ENCODE measurements at regions not wholly inside any gene's neighbourhood (a gene's known extent, or its start where the extent isn't known, plus 50 kb on each side); places are given as distances from the start of the nearest gene placed in this dataset.
"Not testable (repeated sequence)": the region's sequence is repeated elsewhere in the genome, so short reads cannot be mapped to it uniquely, and the experiment has no call there.

DNA sequence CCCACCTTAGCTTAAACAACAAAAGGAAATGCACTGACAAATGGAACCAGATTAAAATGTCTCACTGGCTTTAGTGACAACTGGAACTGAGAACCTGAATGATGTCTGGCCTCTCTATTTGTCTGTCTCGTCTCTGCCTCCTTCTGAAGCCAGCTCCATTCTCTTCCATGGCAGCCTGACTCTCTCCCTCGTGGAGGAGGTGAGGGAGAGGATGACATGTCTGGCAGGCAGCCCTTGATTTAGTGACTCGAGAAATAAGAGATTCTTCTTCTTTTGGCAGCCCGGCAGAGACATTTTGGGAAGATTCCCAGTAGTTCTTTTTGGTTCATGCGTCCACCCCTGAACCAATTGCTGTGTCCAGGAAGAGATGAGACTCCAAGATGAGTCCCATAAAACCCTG lies 131.7 kb downstream of the KLF5 start:
- no peak for DNase-seq (ENCODE audit: low read depth in 2 of 2, low spot score in 1 of 2)

DNA sequence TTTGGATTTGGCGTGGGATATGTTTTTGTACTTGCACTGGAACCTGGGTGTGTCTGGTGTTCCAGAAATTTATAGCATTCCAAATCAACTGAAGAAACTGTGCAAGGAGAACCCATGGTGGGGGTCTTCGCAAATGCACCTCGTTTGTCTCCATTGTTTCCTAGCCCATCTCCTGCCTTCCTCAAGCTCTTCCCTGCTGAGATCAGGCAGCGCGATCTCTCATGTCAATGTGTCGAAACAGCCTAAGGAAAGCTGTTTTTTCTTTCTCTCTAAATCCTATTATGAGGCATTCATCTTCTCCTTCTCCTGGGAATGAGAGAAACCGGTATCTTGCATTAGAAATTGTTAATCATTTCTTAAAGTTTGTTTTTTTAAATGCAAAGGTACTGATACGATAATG lies 131.0 kb downstream of the KLF5 start:
- no peak for DNase-seq (ENCODE audit: low read depth in 2 of 2, low spot score in 1 of 2)

DNA sequence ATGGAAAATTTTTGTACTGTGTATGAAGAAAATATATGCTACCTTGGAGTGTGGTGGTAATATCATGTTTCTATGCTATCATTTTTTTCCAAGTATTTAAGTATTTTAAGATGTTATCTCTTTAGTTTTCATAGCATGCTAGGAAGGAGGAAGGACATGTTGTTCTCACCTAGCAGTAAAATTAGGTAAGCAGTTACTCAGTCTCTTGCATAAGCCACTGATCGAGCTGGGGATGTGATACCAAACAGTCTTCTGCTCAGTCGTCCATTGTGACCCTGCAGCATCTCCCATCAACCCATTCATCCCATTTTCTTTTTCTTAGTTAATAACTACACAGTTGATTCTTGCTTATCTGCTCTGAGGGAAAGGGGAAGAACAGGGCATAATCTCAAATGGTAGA lies 130.6 kb downstream of the KLF5 start:
- no peak for DNase-seq (ENCODE audit: low read depth in 2 of 2, low spot score in 1 of 2)

DNA sequence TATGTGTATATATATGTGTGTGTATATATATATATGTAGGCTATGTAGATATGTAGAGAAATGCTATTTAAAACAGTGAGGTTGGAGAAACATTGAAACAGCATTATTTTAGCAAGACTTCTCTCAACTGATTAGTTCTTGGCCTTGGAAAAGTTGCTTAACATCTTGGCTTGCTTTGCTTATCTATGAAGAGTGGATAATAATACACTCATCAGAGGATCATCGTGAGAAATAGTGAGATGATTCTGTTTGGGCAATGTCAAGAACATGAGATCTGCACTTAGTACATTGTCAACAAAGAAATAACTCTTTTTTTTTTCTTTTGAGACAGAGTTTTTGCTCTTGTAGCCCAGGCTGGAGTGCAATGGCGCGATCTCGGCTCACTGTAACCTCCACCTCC lies 128.3 kb downstream of the KLF5 start:
- no peak for DNase-seq (ENCODE audit: low read depth in 2 of 2, low spot score in 1 of 2)

DNA sequence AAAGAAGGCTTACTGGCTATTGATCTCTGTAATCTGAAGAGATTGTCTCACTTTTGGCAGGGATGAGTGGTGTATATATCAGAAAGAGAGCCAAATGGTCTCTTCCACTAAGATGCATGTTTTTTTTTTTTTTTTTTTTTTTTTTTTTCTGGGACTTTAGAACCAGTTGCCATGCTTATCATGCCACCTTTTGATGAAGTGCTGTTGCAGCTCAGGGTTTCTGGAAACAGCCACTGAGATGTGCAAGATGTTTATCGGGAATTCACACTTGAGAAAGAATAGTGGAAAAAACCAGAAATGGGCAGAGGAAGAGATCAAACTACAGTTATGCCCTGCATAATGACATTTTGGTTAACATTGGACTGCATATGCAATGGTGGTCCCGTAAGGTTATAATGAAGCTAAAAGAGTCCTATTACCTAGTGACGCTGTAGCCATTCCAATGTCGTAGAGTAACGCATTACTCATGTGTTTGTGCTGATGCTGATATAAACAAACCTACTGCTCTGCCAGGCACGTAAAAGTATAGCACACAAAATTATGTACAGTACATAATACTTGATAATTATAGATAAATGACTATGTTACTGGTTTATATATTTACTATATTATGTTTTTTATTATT lies 121.0 kb downstream of the KLF5 start:
- no peak for DNase-seq (ENCODE audit: low read depth in 2 of 2, low spot score in 1 of 2)

DNA sequence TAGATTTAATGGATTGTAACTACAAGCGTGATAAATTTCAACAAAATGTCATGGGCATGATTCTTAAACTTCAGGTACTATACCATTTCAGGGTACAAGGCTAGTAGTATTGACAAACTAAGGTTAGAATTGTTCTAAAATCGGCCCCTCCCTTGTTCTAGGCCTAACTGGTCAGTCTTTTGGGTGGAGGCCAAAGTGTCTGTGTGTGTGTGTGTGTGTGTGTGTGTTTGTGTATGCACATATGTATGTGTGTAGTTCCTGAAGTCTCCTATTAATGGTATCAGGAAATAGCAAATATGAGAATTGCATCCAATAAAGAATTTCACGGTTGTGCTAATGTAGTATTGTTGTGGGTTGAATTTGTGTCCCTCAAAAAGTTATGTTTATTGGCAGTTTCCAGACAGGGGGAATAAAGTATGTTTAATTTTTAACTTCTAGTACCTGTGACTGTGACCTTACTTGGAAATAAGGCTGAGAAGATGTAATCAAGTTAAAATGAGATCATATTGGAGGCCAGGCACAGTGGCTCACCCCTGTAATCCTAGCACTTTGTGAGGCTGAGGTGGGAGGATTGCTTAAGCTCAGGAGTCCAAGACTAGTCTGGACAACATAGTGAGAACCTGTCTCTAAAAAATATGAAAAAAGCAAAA lies 119.2 kb downstream of the KLF5 start:
- DNase-seq (ENCODE audit: low read depth in 2 of 2, low spot score in 1 of 2): no peak

DNA sequence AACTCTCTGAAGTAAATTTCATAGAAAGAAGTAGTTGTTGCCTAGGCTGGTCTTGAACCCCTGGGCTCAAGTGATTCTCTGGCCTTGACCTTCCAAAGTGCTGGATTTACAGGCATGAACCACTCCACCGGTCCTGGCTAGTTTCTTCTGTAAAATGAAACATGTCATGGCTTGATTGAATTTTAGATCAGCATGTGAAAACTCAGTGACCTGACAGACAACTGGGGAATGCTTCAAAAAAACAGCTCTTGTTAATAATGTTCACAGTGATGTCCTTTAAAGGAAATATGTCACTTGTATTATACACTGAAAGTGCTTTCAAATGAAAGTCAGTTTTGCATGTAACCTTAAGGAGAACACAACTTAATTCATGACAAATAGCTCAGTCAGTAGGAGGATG lies 118.2 kb downstream of the KLF5 start:
- DNase-seq (ENCODE audit: low read depth in 2 of 2, low spot score in 1 of 2): no peak

DNA sequence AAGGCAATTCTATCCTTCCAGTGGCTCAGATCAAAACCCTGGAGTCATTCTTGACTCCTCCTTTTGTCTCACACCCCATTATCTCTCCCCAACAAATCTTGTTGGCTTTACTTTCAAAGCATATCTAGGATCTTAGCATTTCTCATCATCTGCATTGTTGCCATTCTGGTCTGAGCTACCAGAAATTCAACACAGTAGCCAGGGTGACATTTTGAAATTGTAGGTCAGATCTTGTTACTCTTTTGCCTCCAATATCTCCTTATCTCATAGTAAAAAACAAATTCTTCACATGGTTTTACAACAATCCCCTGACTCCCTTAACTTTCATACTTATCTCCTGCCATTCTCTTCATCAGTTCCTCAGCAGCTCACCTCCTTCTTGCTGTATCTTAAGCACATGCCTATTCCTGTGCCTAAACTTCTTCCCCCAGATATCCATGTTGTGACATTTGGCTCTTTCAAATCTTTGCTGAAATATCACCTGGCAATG lies 115.8 kb downstream of the KLF5 start:
- DNase-seq (ENCODE audit: low read depth in 2 of 2, low spot score in 1 of 2): no peak

DNA sequence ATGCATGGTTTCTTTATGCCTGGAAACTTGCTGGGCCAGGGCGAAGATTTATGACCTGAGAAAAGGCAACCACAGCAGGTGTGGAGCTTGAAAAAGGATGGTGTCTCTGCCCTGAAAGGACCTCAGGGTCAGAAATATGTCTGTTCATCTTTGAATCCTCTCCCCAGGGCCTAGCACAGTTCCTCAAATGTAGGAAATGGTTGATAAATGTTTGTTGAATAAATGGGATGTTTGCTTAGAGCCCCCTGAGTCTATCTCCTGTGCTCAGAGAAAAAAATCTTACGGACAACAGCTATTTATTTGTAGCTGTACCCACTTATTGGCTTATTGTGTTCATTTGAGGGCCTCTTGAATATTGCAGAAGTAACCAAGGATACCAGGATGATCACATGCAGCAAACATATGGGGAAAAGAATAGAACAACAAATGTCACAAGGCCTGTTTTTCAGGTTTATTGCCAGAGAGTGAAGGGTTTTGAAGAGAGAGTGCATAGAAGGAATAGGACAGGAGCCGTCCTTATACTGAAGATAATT lies 114.5 kb downstream of the KLF5 start:
- no peak for DNase-seq (ENCODE audit: low read depth in 2 of 2, low spot score in 1 of 2)

DNA sequence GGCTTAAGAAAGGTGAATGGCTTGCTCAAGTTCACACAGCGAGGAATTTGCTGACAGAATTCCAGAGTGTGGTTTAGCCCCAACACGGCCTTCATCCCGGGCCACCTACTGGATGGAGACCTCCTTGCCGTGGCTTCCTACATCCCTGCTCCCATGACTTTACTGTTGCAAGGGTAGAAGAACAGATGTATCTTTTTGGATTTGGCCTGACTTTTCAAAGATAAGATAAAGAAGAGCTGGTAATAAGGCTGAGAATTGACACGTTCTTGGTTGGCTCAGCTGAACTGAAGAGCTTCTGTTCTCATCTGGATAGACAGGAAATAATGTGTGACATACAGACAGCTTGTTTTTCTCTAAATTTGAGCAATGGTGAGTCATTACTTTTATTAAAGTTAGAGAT lies 113.1 kb downstream of the KLF5 start:
- no peak for DNase-seq (ENCODE audit: low read depth in 2 of 2, low spot score in 1 of 2)

DNA sequence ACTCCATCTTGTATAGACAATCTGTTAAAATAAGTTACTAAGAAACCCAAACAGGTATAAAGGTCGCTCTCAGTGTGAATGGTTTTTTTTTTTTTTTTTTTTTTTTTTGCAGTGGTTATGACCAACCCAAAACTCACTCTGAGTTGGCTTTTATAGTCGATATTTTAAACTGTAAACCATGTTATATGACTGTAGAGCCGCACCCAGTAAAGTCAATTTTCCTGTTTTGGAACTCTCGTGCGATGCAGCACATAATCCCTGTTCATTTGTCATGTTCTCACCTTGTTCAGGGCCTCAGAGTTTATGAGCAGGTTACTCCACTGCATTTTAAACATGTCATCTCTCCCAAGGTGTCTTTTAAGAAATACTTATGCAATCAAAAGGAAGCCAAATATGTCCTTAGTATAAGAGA lies 112.5 kb downstream of the KLF5 start:
- no peak for DNase-seq (ENCODE audit: low read depth in 2 of 2, low spot score in 1 of 2)

DNA sequence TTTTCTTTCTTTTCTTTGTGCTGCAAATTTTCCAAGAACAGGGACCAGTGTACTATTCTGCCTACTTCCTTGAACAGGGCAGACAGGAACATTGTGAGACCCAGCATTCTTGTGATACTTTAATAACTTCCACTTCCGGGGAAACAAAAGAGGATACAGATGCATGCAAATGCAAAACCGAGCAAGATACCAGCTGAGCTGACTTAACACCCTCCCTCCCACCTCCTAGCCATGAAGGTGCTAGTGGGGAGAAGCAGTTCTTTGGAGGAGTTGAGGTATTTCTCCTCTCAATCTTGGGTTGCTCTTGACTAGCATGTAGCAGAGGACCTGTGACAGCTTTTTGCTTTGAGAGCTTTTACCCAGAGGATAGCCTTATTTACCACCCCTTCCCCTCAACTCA lies 111.2 kb downstream of the KLF5 start:
- DNase-seq (ENCODE audit: low read depth in 2 of 2, low spot score in 1 of 2): no peak

DNA sequence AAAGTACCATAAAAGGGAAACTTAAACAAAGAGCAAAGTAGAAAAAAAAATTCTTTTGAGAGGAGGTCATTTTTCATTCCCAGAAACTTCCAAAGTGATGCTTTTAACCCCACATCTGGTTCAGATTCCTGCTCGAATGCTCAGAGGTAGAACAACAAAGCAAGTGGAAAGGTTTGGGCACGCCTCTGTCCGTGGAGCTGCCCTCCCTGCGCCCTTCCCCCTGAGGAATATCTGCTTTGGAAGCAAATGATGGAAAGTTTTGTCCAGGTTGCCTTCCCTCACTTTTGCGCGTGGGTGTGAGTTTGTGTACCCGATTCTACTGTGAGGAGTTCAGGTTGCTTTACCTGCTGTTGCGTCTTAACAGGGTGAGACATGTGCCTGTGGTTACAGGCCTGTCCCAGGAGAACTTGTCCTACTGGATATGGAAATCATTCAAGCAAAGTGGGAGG lies 110.2 kb downstream of the KLF5 start:
- no peak for DNase-seq (ENCODE audit: low read depth in 2 of 2, low spot score in 1 of 2)

DNA sequence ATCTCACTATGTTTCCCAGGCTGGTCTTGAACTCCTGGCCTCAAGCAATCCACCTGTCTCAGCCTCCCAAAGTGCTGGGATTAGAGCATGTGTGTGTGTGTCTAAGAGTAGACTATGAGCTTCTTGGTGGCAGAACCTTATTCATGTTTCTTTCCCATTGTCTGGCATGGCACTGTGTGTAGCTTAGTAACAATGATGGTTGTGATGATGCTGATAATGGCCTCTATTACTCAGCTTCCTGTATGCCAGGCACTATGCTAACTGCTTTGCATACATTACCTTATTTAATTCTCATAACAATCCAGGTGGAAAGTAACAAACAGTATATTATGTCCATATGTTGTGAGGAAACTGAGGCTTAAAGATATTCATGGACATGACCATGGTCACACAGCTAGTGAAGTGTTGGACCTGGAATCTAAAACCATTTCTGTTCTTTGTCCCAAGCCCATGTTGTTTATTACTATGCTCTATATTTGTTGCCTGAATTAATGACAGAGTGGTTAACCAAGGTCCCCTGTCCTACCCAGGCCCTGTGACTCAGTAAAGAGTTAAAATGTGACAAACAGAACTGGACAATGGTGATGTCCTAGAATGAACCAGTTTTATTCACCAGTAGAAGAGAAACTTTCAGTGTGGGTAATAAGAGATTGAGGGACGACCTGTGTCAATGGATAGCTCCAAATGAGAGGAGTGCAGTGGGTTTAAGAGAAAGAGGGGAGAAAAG lies 109.6 kb downstream of the KLF5 start:
- DNase-seq (ENCODE audit: low read depth in 2 of 2, low spot score in 1 of 2): no peak

DNA sequence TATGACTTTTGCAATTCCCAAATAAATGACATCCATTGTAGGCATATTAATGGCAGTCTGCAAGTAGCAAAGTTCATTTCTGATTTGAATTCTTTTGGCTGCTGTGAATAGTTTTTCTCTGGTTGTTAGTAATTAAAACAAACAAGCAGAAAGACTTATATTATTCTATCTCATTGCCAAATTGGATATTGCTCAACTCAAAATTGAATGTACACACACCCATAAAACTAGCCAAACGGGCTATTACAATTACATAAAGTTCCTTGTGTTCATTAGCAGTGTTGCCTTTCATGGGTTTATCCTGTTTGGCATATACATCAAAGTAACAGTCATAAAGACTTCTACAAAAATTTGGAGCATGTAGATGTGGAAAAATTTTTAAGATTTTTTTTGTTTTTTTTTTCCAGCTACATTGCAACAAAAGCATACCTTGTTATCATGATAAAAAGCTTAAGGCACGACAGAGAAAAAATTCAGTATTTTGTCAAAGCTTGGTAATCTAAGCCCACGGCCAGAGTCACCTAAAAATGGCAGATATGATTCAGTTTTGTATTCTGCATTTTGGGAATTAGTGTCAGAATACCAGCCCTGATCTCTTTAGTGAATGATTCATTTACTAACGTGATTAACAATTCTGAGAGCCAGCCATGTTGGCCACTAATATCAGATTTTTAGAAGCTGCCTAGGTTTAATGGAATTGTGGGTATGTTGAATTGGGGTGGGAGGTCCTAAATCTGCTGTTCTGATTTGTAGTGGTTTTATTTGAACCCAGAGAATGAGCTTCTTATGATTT lies 108.4 kb downstream of the KLF5 start:
- DNase-seq (ENCODE audit: low read depth in 2 of 2, low spot score in 1 of 2): no peak

DNA sequence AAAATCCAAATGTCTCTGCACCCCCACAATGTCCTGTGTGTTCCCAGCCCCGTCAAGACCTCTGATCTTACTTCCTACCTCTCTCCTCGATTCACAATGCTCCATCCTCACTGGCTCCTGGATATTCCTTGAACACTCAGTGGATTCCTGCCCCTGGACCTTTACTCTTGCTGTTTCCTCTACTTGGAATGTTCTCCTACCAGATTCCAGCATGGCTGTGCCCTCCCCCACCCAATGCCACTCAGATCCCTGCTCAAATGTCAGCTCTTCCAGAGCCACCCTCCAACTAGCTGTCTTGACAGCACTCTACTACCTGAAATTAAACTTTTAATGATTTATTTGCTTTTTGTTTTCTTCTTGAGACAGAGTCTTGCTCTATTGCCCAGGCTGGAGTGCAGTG lies 107.4 kb downstream of the KLF5 start:
- no peak for DNase-seq (ENCODE audit: low read depth in 2 of 2, low spot score in 1 of 2)

DNA sequence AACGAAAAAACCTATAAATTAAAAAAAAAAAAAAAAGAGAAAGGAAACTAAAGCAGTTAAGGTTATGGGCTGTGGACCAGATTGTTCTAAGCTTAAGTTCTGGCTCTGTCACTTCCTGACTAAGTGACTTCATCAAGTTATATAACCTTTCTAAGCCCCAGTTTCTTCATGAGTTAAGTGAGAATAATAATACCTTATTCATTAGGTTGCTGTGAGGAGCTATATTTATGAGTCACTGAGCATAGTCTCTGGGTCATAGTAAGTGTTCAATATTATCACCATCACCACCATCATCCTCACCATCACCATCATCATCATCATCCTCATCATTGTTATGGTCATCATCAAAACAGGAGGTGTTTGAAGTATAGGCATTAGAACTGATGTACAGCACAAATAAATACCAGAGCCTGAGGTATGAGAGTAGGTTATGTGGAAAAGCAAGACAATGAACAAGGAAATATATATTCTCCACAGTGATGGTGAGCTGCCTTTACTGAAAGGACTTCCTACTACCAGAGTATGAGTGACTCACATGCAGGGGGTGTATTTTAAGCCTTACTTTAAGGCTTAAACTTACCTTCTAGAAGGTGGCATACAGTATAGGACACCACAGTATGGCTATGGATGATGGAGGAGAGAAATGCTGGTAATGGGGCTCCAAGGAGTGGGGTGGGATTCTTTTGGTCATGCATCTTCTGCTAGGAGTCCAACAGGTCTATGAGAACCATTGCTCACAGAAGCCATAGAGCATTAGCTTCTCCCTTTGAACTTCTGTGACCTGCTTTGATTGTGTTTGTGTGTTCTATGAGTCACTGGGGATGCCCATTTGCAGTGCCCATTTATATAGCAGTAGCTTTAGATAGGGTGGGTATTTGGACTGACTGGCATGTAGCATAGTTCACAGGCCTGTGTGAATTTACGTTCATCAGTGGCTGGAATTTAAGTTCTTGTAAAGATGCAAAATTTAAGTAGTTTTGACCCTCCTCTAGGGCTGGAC lies 104.4 kb downstream of the KLF5 start:
- no peak for DNase-seq (ENCODE audit: low read depth in 2 of 2, low spot score in 1 of 2)

DNA sequence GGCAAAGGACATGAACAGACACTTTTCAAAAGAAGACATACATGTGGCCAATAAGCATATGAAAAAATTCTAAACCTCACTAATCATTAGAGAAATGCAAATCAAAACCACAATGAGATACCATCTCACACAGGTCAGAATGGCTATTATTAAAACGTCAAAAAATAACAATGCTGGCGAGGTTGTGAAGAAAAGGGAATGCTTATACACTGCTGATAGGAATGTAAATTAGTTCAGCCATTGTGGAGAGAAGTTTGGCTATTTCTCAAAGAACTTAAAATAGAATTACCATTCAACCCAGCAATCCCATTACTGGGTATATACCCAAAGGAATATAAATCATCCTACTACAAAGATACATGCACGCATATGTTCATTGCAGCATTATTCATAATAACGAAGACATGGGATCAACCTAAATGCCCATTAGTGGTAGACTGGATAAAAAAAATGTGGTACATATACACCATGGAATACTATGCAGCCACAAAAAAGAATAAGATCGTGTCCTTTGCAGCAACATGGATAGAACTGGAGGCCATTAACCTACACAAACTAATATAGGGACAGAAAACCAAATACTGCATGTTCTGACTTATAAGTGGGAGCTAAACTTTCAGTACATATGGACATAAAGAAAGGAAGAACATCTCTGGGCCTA lies 101.7 kb downstream of the KLF5 start:
- DNase-seq (ENCODE audit: low read depth in 2 of 2, low spot score in 1 of 2): not testable (repeated sequence)

DNA sequence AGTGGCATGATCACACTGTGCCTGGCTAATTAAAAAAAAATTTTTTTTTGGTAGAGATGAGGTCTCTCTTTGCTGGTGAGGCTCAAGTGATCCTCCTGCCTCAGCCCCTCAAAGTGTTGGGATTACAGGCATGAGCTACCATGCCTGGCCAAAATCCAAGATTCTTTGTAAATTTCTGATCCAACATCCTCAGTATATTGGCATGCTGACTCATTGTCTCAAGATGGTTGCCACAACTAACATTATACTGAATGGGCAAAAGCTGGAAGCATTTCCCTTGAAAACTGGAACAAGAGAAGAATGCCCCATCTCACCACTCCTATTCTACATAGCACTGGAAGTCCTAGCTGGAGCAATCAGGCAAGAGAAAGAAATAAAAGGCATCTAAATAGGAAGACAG lies 100.0 kb downstream of the KLF5 start:
- no peak for DNase-seq (ENCODE audit: low read depth in 2 of 2, low spot score in 1 of 2)

DNA sequence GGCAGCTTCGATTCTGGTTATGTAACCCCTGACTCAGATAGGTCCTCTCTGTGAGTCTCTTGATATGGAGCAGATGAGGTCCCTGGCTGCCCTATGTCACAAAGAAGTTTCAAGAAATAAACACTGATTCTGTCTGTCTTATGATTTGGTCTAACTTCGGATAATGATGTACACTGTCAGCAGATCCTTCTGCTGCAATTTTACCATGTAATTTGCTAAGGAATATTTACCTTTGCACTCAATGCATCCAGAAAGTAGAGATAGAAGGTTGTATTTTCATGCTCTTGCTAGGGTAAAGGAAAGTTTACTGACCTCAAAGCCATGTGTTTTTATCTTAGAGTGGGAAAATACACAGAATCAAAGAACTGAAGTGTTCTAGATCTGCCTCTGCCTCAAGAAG lies 98.2 kb downstream of the KLF5 start:
- DNase-seq (ENCODE audit: low read depth in 2 of 2, low spot score in 1 of 2): no peak

Data from stimulated activated CD8-positive, alpha-beta memory T cell treated with anti-CD3 and anti-CD28 coated beads, Interleukin-4, amount 100 ng/mL, for 1 hour (primary cell).